ENCODE measurements at regions not wholly inside any gene's neighbourhood (a gene's known extent, or its start where the extent isn't known, plus 50 kb on each side); places are given as distances from the start of the nearest gene placed in this dataset.

DNA sequence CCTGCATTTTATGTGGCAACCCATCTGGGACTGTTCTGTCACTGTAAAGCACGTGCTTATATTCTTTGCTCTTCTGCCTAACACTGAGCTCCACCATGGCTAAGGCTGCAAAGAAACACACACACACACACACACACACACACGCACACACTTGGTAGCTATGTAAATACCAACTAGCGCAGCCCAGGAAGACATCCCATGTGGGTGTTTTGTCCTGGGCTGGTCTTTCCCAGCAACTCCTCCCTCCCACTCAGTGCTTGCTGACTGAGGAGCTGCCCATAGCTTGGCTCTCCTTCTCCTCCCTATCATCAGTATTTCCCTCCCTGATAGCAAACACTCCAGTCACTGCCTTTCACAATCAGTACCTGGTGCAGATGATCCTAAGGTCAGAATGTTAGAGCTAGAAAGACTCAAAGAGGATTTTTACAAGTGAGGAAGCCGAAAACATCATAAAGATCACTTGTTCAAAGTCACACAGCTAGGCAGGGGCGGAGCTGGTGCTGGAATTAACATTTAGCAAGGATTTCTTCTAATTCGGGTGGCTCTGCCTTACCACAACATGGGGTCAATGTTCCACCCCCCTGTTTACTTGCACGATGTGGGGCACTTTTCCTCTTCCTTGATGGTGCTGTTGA is 377.1 kb upstream of the TBL1XR1 start:
- DNase-seq (ENCODE audit: low spot score): peak; percentile 71
- H3K9me3 ChIP-seq (ENCODE audit: low read length): no peaks in the 10 kb centered on the region
- under 1% methylated on average over 7 of the region's 7 CpGs for WGBS (ENCODE audit: low lambda C conversion rate)
- ChIA-PET CTCF (ENCODE audit: low intra/inter-chr PET ratio, low total read pairs) (no interaction called here), POLR2A (interaction anchor here (1.0 kb wide), 1 partner anchor 16 kb away, joined by 3 read pairs; no protein-coding TSS in a partner anchor)
- peak; percentile 81 for FAIRE-seq
- no peak overlapping the region for H3K9ac ChIP-seq (ENCODE audit: insufficient read depth, low read depth, low read length)
- H3K36me3 ChIP-seq (replicated peaks in 1 of 2; ENCODE audit: control insufficient read depth in 1 of 2, insufficient read depth in 2 of 2, low read length in 2 of 2): no peaks in the 10 kb centered on the region
- intact Hi-C loops (cut with micrococcal nuclease; ENCODE audit: unreplicated experiment): no loop called here
- peaks cover 10% of the 10 kb centered on the region for H3K4me1 ChIP-seq (ENCODE audit: insufficient read depth, low read length)
- peak overlapping the region; percentile 37; the same call in 1 of the 2 replicates for H3K4me2 ChIP-seq (ENCODE audit: low read depth, low read length)
- H3K4me3 ChIP-seq (replicated peaks in 1 of 3; ENCODE audit: insufficient read depth in 1 of 3, low read depth in 2 of 3, low read length in 3 of 3): no peak overlapping the region
- H3K27ac ChIP-seq (ENCODE audit: extremely low read length, insufficient read depth, low read length): no peak overlapping the region
- H3K27me3 ChIP-seq (ENCODE audit: control insufficient read depth in 1 of 2, insufficient read depth in 2 of 2, low read length in 2 of 2): peaks cover 0 to 3% of the 10 kb centered on the region in 2 experiments; a peak in 1 of 5 replicates
- no TSS peak for BruUV-seq (replicated peaks)
- in situ Hi-C loops (cut with HindIII; ENCODE audit: extremely low pct_ligation_motif_present, low pct_unique_long_range_greater_than_20kb): no loop called here
- peak overlapping the region; percentile 19 for H2AFZ ChIP-seq (ENCODE audit: low read length)
- H4K20me1 ChIP-seq (ENCODE audit: insufficient read depth, low read length): no peaks in the 10 kb centered on the region
- H3K79me2 ChIP-seq (ENCODE audit: insufficient read depth, low read length): no peaks in the 10 kb centered on the region
- ATAC-seq: peak; percentile 94
- peak; percentile 74 for TF ChIP-seq XRCC5 (optimal IDR thresholded peaks at IDR 0.05; ENCODE audit: low read length)
- peak; percentile 76 for TF ChIP-seq ZMYM4 (CRISPR knock-in tag; IDR thresholded peaks at IDR 0.05)
- TF ChIP-seq, protein P1, sequence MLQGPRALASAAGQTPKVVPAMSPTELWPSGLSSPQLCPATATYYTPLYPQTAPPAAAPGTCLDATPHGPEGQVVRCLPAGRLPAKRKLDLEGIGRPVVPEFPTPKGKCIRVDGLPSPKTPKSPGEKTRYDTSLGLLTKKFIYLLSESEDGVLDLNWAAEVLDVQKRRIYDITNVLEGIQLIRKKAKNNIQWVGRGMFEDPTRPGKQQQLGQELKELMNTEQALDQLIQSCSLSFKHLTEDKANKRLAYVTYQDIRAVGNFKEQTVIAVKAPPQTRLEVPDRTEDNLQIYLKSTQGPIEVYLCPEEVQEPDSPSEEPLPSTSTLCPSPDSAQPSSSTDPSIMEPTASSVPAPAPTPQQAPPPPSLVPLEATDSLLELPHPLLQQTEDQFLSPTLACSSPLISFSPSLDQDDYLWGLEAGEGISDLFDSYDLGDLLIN (CRISPR knock-in tag; IDR thresholded peaks at IDR 0.05; ENCODE audit: borderline replicate concordance): no peak
- TF ChIP-seq, protein P2, sequence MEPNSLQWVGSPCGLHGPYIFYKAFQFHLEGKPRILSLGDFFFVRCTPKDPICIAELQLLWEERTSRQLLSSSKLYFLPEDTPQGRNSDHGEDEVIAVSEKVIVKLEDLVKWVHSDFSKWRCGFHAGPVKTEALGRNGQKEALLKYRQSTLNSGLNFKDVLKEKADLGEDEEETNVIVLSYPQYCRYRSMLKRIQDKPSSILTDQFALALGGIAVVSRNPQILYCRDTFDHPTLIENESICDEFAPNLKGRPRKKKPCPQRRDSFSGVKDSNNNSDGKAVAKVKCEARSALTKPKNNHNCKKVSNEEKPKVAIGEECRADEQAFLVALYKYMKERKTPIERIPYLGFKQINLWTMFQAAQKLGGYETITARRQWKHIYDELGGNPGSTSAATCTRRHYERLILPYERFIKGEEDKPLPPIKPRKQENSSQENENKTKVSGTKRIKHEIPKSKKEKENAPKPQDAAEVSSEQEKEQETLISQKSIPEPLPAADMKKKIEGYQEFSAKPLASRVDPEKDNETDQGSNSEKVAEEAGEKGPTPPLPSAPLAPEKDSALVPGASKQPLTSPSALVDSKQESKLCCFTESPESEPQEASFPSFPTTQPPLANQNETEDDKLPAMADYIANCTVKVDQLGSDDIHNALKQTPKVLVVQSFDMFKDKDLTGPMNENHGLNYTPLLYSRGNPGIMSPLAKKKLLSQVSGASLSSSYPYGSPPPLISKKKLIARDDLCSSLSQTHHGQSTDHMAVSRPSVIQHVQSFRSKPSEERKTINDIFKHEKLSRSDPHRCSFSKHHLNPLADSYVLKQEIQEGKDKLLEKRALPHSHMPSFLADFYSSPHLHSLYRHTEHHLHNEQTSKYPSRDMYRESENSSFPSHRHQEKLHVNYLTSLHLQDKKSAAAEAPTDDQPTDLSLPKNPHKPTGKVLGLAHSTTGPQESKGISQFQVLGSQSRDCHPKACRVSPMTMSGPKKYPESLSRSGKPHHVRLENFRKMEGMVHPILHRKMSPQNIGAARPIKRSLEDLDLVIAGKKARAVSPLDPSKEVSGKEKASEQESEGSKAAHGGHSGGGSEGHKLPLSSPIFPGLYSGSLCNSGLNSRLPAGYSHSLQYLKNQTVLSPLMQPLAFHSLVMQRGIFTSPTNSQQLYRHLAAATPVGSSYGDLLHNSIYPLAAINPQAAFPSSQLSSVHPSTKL (CRISPR knock-in tag; IDR thresholded peaks at IDR 0.05): peak; percentile 50; the same call in 1 of the 2 replicates
- TF ChIP-seq, protein P3, sequence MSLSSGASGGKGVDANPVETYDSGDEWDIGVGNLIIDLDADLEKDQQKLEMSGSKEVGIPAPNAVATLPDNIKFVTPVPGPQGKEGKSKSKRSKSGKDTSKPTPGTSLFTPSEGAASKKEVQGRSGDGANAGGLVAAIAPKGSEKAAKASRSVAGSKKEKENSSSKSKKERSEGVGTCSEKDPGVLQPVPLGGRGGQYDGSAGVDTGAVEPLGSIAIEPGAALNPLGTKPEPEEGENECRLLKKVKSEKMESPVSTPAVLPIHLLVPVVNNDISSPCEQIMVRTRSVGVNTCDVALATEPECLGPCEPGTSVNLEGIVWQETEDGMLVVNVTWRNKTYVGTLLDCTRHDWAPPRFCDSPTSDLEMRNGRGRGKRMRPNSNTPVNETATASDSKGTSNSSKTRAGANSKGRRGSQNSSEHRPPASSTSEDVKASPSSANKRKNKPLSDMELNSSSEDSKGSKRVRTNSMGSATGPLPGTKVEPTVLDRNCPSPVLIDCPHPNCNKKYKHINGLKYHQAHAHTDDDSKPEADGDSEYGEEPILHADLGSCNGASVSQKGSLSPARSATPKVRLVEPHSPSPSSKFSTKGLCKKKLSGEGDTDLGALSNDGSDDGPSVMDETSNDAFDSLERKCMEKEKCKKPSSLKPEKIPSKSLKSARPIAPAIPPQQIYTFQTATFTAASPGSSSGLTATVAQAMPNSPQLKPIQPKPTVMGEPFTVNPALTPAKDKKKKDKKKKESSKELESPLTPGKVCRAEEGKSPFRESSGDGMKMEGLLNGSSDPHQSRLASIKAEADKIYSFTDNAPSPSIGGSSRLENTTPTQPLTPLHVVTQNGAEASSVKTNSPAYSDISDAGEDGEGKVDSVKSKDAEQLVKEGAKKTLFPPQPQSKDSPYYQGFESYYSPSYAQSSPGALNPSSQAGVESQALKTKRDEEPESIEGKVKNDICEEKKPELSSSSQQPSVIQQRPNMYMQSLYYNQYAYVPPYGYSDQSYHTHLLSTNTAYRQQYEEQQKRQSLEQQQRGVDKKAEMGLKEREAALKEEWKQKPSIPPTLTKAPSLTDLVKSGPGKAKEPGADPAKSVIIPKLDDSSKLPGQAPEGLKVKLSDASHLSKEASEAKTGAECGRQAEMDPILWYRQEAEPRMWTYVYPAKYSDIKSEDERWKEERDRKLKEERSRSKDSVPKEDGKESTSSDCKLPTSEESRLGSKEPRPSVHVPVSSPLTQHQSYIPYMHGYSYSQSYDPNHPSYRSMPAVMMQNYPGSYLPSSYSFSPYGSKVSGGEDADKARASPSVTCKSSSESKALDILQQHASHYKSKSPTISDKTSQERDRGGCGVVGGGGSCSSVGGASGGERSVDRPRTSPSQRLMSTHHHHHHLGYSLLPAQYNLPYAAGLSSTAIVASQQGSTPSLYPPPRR (CRISPR knock-in tag; IDR thresholded peaks at IDR 0.05; ENCODE audit: borderline replicate concordance): peak; percentile 32; the same call in 1 of the 2 replicates
- TF ChIP-seq SOX5 (CRISPR knock-in tag; IDR thresholded peaks at IDR 0.05; ENCODE audit: borderline replicate concordance): peak; percentile 23; the same call in 1 of the 2 replicates
- no peak for TF ChIP-seq ZFY (CRISPR knock-in tag; IDR thresholded peaks at IDR 0.05)
- 0 out of 2 replicates have a peak, but pooled peaks have one; percentile 18 for TF ChIP-seq GABPB1 (CRISPR knock-in tag; IDR thresholded peaks at IDR 0.05)
- TF ChIP-seq FOXA3 (CRISPR knock-in tag; IDR thresholded peaks at IDR 0.05): peak; percentile 97
- TF ChIP-seq RNF2 (conservative IDR thresholded peaks at IDR 0.05; ENCODE audit: low read depth): no peak
- TF ChIP-seq SOX6 (IDR thresholded peaks at IDR 0.05): no peak
- TF ChIP-seq SOX6 (CRISPR knock-in tag; IDR thresholded peaks at IDR 0.05): peak; percentile 65
- TF ChIP-seq, protein P4, sequence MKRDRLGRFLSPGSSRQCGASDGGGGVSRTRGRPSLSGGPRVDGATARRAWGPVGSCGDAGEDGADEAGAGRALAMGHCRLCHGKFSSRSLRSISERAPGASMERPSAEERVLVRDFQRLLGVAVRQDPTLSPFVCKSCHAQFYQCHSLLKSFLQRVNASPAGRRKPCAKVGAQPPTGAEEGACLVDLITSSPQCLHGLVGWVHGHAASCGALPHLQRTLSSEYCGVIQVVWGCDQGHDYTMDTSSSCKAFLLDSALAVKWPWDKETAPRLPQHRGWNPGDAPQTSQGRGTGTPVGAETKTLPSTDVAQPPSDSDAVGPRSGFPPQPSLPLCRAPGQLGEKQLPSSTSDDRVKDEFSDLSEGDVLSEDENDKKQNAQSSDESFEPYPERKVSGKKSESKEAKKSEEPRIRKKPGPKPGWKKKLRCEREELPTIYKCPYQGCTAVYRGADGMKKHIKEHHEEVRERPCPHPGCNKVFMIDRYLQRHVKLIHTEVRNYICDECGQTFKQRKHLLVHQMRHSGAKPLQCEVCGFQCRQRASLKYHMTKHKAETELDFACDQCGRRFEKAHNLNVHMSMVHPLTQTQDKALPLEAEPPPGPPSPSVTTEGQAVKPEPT (CRISPR knock-in tag; IDR thresholded peaks at IDR 0.05; ENCODE audit: low read depth): 0 out of 2 replicates have a peak, but pooled peaks have one; percentile 31
